Activated CD4-positive, alpha-beta T cell treated with anti-CD3 and anti-CD28 coated beads, Interleukin-2, Interleukin-4, amounts not matched to agents 100 ng/mL and 50 ng/mL, durations not matched to agents 16 hours and 8 hours (primary cell): ENCODE measurements at regions not wholly inside any gene's neighbourhood (a gene's known extent, or its start where the extent isn't known, plus 50 kb on each side); places are given as distances from the start of the nearest gene placed in this dataset.

Experiments used
- DNase-seq: peaks from one replicate; pipeline ENCODE4 v3.0.0-alpha.2; 2020; ENCODE audit warnings: low spot score

DNA sequence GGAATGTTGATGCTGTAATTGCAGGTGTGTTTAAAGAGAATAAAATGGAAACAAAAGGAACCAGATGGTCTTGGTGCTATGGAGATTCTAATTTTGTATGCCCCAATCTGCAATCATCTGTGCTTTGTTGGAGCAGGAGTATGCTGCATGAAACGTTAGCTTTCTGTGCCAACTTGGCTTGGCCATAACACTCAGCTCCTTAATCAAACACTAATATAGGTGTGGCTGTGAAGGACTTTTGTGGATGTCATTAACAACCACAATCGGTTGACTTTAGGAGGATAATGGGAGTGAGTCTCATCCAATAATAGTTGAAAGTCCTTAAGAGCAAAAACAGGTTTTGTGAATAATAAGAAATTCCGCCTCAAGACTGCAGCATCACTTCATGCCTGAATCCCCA is 399.2 kb downstream of the NLGN4X start:
- no peak for DNase-seq

DNA sequence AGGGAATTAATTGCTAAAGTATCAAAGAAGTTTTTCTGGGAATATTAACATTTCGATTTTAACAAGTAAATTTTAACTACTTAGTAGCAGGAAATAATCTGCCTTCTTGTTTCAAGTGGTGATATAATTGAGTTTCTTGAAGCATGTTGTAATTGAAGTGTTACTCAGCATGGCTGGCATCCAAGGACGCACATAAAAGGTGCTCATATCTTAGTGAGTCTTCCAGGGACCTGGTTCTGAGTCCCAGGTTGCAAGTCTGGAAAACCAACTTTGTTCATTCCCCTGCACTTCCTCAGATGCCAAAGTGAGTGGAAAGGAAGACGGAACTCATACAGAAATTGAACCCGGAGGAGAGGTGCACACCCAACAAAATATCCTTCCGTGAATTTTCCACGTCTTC is 399.6 kb downstream of the NLGN4X start:
- DNase-seq: no peak

DNA sequence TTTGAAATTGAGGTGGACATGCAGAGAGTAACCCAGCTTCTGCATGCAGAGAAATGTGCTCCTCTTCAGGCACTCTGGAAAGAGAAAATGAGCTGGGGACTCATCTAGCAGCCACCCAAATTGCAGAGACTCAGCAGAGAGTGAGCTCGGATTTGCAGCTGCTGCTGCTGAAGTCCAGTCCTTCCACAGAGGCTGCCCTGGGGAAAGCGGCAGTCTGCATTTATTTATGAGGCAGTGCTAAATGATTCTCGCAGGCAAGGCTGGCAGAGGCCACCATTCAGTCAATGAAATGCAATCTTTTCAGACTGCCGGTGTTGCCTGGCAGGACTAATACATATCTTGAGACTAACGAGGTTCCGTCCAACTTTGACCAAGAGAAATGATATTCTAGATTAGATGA is 404.8 kb downstream of the NLGN4X start:
- DNase-seq: no peak

DNA sequence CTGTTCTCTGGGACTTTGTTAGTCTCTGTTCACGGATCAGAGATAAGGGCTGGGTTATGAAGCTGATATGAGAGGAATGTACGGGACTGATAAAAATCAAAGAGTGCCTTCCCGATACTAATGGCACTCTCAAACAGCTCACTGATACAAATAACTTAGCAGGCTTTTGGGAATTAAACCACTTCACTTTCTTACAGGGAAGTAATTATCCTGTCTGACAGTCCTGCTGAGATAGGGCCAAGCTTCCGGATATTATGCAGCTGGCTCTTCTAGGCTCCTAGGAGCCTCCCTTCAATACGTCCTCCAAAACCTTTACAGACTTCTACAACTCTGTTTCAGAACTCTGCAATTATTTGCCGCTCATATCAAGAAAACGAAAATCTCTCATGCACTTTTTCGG is 418.0 kb downstream of the NLGN4X start:
- DNase-seq: no peak

DNA sequence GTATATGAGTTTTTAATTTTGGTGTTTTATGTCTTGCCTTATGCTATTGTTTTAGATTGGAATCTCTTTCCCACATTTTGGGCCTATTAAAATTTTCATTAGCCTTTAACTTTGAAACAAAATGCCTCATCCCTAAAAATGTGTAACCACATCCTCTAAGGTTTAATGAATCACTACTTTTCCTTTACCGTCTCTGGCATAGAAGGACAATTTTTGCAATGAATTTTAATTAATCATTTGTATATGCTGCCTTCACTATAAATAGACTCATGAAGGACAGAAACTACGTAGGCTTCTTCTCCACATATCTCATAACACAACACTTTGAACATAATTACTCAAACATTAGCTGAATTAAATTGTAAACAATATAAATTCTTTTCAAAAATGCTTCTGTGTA is 421.5 kb downstream of the NLGN4X start:
- no peak for DNase-seq

DNA sequence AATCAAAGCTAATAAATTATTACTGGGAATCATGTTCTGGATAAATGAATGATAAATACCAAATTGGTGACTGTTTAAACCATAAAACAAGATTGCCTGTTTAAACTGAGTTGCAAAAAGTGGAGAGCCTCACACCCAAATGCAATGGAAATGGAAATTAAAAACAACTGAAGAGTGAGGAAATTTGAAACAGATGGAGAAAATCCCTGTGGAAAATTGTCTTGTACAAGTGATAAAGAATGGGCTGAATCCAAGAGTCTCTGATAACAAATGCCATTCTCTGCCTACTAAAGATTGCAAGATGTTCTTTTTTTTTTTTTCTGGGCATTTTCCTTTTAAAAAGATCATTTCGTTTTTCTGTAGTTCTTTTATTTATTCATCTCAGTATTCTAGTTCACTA is 426.3 kb downstream of the NLGN4X start:
- no peak for DNase-seq

DNA sequence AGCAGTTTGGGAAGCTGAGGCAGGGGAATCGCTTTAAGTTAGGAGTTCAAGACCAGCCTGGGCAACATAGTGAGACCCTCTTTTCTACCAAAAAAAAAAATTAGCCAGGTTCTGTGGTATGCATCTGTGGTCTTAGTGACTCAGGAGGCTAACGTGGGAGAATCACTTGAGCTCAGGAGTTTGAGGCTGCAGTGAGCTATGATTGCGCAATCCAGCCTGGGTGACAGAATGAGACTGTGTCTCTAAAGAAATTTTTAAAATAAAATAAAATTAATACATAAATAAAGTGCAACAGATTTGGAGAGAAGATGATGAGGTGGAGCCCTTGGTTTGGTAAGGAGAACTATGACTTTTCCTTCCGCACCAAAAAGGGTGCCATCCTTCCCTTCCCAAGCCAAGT is 436.9 kb downstream of the NLGN4X start:
- DNase-seq: no peak

DNA sequence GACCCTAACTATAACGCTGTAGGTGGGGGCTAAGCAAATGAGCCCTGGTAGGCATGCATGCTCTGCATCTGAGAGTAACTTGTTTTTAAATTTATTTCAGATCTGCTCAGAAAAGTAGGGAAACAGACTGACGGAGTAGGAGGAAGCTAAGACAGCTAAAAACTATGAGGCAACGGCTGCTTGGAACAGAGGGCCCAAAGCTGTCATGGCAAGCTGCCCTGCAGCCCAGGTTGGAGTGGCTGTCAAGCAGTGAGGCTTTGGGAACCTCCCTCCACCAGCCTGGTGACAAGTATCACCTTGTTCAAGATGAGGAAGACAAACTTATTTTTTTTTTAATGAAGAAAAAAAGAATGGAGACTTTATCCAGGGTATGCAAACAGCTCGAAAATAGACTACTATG is 439.8 kb downstream of the NLGN4X start:
- DNase-seq: no peak

DNA sequence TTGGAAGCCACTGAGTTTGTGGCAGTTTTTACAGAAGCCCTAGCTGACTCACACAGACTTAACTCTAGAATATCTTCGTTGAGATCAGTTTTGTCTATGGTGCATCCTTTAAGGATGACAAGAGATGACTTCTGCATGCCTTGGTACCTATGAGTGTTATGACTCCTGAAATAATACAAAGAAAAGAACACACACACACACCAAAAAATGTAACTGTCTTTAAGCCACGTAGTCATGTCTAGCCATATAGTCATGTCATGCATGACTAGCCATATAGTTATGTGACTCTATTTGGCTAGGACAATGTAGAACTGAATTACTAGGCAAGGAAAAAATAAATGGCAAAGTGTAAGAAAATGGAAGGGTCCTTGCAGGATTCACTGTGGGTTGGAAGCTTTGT is 447.8 kb downstream of the NLGN4X start:
- no peak for DNase-seq

DNA sequence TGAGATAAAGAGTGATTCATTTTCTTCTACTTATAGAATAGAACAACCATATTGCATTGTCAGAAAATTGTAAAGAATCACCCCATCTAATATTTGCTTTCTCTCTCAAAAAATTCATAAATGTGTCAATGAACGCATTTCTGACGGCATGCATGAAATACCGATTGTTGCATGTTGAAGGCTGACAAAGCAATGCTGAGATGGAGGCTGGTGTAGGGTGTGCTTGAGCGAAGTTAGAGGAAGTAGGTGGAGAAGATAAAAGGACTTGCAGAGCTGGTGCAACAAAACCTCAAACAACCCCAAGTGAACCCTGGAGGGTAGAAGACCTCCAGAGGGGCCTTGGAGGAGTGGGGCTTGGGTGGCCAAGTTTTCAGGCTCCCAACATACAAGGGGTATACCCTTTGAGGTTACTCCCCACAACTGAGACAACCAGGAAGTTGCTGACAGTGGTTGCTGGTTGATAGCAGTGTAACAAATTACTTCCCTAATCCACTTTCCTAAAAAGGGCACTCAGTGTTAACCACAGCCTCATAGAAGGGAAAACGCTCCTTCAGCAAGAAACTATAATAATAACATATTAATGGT is 452.7 kb downstream of the NLGN4X start:
- DNase-seq: no peak

DNA sequence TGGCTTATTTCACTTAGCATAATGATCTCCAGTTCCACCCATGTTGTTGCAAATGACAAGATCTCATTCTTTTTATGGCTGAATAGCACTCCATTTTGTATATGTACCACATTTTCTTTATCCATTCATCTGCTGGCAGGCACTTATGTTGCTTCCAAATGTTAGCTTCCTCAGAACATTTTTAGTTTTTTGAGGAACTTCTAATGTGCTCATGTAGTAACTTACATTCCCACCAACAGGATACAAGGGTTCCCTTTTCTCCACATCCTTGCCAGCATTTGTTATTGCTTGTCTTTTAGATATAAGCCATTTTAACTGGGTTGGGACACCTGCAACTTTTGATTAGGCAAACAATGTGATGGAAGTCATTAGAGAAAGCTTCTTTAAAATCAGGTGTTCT is 454.2 kb downstream of the NLGN4X start:
- no peak for DNase-seq

DNA sequence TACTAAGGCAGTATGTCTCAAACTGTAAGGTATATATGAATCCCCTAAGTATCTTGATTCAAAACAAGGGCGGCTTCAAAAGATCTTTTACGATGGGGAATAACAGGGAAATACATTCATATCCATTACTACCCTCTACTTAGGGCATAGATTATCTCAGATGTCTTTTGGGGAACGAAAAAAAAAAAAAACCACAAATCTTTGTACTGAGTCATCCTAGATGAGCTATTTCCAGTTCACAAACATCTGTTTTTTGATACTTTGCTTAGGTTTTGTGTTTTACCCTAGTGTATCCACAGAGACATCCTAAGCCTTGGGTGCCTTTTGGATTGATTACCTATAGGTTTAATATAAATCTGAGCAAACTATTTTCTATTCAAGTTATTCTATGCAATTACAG is 457.2 kb downstream of the NLGN4X start:
- DNase-seq: no peak

DNA sequence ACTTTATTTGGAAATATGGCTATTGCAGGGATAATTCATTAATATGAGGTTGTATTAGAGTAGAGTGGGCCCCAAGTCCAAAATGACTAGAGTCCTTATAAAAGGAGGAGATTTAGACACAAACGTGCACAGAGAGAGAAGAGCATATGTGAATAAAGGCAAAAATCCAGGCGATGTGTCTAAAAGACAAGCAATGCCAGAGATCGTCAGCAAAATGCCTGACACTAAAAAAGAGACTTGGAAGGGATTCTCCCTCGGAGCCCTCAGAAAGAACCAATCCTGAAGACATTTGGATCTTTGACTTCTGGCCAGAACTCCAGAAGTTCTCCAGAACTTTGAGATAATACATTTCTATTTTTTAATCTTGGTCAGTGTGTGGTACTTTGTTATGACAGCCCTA is 472.1 kb downstream of the NLGN4X start:
- DNase-seq: no peak

DNA sequence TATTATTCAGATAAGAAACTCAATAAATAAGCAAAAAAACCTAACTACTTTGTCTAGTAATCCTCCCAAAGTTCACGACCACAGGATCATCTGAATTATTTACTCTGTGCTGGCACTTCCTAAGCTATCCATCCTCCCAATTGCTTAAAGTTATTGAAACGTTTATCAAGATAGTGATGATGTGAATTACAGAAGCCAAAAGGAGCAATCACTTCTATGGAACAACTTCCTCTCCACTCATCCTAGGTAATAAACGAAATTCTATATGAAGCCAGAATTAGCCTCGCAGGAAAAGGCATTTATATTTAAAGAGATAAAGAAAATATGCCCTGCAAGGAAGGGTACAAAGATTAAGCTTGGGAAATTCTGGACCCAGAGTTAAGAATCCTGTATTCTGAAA is 475.4 kb downstream of the NLGN4X start:
- DNase-seq: no peak

DNA sequence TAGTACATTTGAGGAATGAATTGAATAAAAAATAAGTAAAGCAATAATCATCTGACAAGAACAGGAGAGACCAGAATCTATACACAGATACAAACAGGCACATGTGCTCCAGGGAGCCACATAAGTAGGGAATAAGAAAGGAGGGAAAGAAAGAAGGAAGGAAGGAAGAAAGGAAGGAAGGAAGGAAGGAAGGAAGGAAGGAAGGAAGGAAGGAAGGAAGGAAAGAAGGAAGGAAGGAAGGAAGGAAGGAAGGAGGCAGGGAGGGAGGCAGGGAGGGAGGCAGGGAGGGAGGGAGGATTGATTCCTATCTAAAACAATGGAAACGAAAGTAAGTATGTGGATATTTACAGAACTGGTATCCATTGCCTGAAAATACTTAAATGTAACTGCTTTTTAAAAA is 475.8 kb downstream of the NLGN4X start:
- no peak for DNase-seq

DNA sequence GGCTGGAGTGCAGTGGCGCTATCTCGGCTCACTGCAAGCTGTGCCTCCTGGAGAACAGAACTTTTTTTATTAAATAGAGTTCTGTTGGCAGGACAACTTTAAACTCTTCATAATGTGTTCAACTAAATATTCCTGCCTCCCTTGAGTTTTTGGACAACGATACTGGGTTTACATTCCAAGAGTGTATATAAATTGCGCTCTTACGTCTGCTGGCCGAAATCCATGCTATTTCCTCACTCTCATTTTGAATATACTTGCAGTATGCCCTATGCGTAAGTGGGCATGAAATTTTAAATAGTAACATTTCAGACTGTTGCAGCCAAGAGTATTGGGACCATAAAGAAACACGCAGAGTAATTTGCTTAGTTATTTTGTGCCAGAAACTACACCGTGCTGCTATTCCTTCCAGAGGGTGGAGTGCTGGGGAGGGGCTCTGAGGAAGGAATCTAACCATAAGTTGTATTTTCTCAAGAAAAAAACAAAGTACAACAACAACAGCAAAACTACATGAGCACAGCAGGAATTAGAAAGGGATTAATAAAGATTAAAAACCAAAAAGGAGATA is 480.0 kb downstream of the NLGN4X start:
- no peak for DNase-seq

DNA sequence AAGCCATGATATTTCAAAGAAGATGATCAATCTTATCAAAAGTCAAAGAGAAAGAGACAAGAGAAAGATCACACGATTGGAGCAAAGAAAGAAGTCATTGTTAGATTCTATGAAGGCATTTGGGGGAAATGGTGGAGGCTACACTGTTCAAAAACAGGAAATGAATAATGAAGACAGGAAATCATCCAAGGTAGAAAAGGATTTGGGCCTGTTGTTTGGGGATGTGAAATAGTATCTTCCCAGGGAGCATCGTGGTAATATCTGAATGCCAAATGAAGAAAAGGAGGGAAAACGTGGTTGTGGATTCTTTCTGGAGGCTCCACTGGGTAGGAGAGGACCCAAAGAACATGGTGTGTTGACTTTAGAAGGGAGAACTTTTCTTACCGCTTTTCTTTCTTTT is 482.4 kb downstream of the NLGN4X start:
- DNase-seq: no peak

DNA sequence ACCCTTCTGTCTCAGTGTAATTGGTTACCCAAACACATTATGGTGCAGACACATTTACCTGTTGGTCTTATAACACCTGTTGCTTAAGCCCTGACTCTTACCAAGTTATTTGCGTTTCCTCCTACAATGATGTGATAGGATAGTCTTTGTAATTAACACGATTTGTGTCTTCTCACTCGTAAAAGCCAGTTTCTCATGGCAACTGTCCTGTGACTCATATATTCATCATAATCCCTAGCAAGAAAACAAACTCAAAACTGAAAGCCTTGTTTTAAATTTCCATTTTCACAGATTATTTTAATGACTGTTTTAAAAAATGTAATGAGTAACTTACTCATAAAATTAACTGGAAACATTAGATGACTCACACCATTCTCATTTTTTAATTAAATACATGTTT is 495.2 kb downstream of the NLGN4X start:
- DNase-seq: no peak

DNA sequence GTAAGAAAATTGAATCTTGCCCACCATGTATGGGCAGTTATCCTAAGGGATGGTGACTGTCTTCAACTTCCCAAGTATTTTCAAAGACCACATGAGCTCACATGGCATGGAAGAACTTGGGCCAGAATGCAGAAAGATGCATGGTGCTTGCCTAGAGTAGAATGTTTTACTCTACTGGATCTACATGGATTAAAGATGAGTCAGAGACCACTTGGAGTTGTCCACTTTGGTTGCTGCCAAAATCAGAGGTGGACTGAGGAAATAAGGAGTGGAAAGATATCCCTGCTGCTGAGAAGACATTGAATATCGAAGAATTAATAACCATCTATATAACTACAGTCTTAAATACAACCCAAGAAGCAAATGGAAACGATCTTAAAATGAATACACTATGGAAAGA is 498.1 kb downstream of the NLGN4X start:
- DNase-seq: no peak

DNA sequence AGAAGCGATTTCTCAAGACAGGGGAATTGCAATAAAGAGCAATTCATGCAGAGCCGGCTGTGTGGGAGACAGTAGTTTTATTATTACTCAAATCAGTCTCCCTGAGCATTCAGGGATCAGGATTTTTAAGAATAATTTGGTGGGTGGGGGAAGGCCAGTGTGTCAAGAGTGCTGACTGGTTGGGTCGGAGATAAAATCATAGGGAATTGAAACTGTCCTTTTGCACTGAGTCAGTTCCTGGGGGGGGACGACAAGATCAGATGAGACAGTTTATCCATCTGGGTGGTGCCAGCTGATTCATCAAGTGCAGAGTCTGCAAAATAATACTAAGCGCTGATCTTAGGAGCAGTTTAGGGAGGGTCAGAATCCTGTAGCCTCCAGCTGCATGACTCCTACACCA is 502.4 kb downstream of the NLGN4X start:
- DNase-seq: no peak

DNA sequence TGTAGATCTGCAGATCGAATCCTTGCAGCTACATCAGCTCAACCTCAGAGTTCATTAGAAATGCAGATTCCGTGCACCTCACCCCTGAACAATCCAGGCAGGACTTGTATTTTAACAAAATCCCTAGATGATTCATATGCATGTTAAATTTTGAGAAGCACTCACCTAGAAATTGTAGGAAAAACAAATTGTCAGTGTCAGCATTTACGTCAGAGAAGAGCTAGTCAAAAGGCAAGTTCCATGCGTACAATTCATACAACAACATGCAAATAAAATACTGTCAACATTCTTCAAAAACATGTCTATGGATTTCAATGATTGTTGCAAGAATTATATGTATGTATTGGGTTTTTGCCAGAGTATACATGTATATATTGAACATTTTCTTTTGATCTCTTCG is 504.5 kb downstream of the NLGN4X start:
- no peak for DNase-seq

DNA sequence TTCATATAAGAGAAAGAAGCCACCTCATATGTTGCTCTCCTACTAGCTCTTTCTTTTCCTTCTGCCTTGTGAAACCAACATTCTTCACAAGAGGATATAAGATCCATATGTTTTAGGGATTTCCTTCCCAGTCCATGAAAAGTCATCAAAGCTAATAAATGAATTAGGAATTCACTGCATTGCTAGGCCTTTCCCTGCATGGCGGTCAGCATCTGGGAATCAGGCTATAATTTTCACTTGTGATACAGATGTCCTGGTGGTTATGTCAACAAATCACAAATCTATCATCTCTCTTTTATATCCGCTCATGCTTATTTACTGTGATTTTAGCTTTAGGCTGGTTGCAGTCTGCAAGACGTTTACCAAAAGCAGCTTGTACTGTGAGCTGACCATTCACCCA is 510.0 kb downstream of the NLGN4X start:
- DNase-seq: no peak

DNA sequence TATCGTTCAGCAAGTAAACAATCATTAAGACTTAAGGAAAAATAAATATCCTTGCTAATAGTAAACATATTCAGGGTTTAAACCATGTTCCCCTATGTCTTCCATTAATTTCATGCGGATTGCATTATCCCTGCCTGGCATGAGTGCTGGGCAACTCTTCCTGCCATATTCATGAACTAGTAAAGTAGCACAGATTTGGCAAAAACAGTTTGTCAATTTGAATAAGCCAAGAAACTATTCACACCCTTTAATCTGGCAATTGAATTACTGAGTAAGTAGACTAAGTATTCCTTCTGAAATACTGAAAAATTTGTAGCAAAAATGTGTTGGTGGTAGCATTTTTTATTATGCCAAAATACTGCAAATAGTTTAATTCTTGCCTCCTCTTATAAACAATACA is 512.0 kb downstream of the NLGN4X start:
- DNase-seq: no peak

DNA sequence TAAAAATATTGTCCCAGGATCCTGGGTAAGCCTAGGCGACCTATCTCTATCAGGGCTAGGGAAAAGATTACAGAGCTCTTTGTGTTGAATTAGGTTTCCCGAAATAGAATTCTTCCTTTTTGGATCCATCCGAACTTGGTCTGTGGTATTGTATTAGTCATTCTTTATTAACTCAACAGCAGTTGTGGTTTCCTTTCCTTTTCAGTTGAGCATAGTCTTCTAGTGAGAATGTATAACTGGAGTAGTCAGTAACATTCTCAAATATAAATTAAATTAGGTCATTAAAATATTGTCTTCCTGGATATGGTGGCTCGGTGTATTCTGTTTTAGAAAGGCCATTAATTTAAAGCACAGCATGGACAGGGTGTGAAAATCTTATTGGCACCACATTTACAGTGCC is 520.4 kb downstream of the NLGN4X start:
- no peak for DNase-seq

DNA sequence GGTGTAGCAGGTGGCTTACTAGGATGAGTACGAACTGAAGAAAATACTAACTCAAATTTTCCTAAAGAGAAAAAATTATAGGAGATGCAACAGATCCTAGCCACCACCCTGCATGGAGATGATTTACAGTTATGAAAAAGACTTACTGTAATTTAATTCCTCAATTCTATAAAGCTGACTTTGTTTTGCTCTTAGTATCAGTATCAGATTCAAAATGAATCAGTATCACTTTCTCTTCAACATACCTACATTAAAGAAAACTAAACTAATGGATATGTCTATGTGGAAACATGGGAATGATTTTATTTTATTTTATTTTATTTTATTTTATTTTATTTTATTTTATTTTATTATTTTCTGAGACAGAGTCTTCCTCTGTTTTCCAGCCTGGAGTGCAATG is 525.8 kb downstream of the NLGN4X start:
- no peak for DNase-seq
